Stomach (tissue), 8 donors: ENCODE measurements at regions not wholly inside any gene's neighbourhood (a gene's known extent, or its start where the extent isn't known, plus 50 kb on each side); places are given as distances from the start of the nearest gene placed in this dataset.

Source experiments
- DNase-seq, 2 donors: peaks; one replicate each; pipeline versions ENCODE4 v3.0.0 to v3.0.0-alpha.2; 2013 to 2019
- H3K27ac ChIP-seq, 5 donors: fragments of 200-600 bp in 4 of 5; sonication (generic) in 4 of 5; one replicate each; pipeline ENCODE4 v1.5.1; 2013 to 2019; ENCODE audit warnings: mild to moderate bottlenecking in 1 of 5, moderate library complexity in 1 of 5
- H3K27me3 ChIP-seq, 3 donors: fragments of 200-600 bp; sonication (generic); one replicate each; pipeline ENCODE4 v1.5.1; 2017 to 2019; ENCODE audit warnings: mixed run types in 1 of 3
- H3K36me3 ChIP-seq, 4 donors: fragments of 200-600 bp; sonication (generic); 1 replicate in 3 of 4; 2 replicates in 1 of 4; pipeline ENCODE4 v1.5.1; 2016 to 2019
- H3K4me1 ChIP-seq, 4 donors: fragments of 200-600 bp; sonication (generic); one replicate each; pipeline ENCODE4 v1.5.1; 2016 to 2019
- H3K4me3 ChIP-seq, 4 donors: fragments of 200-600 bp; sonication (generic) in 3 of 4; one replicate each; pipeline ENCODE4 v1.5.1; 2016 to 2019; ENCODE audit warnings: mild to moderate bottlenecking in 1 of 4
- H3K9me3 ChIP-seq, 4 donors: fragments of 200-600 bp; sonication (generic); one replicate each; pipeline ENCODE4 v1.5.1; 2016 to 2019
- EP300 ChIP-seq: sonication (generic); formaldehyde crosslinking; IDR thresholded peaks from one replicate; pipeline ENCODE4 v1.6.1; 2017; ENCODE audit warnings: antibody characterized with exemption
- POLR2A ChIP-seq, 4 donors: fragments of 450-650 bp; IDR thresholded peaks; one replicate each; pipeline ENCODE4 v1.6.1; 2016; ENCODE audit warnings: antibody characterized with exemption in 4 of 4, control low read depth in 2 of 4, mild to moderate bottlenecking in 1 of 4, moderate library complexity in 1 of 4
- POLR2AphosphoS5 ChIP-seq, 3 donors: sonication (generic); formaldehyde crosslinking; IDR thresholded peaks; one replicate each; pipeline ENCODE4 v1.6.1; 2016; ENCODE audit warnings: antibody characterized with exemption in 3 of 3
- WGBS, 5 donors: extraction: QIAGEN DNeasy Blood & Tissue Kit in 3 of 5; methylation state at CpG; one replicate each; pipeline versions ENCODE4 v1.1.5 to v1.1.7; 2013 to 2018; 5-methylcytosine and 5-hydroxymethylcytosine counted together
- intact Hi-C: fragments of 100-400 bp; cut with DNase I; formaldehyde crosslinking; loops from one replicate; pipeline ENCODE4 v1.15.1; 2023; ENCODE audit warnings: low total_unique reads
- TF ChIP-seq, protein P1 (sequence below), 7 experiments: fragments of 450-650 bp in 4 of 7; fragments of 200-600 bp in 3 of 7; sonication (generic) in 3 of 7; IDR thresholded peaks; one replicate each; pipeline ENCODE4 v1.5.1; 2016 to 2019; ENCODE audit warnings: antibody characterized with exemption in 7 of 7, control low read depth in 2 of 7, mild to moderate bottlenecking in 1 of 7
- donor health status: healthy with polysubstance abuse.
- donor health status: Bipolar disorder and iron deficiency.
- donor health status: healthy.

DNA sequence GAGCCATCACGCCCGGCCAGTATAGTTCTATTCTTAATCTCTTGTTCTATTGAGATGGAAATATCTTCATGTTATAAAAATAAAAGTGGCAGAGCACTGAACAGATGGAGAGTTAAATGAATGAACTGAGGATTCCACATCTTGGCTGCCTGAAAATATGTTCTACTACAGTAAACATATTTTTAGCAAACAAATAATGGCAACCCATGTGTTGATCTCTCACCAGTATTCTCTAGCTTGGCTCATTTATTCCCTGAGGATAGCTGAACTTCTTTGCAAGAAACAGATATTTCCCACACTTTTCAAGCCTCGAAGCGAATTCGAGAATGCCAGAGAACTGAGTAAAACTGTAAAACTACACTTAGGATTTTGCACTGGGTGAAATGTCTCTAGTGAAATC lies 58.9 kb downstream of the DIRAS3 start:
- peaks cover 0 to 11% (median 0%) of the 10 kb centered on the region in 4 donors for H3K9me3 ChIP-seq
- TF ChIP-seq, protein P1, sequence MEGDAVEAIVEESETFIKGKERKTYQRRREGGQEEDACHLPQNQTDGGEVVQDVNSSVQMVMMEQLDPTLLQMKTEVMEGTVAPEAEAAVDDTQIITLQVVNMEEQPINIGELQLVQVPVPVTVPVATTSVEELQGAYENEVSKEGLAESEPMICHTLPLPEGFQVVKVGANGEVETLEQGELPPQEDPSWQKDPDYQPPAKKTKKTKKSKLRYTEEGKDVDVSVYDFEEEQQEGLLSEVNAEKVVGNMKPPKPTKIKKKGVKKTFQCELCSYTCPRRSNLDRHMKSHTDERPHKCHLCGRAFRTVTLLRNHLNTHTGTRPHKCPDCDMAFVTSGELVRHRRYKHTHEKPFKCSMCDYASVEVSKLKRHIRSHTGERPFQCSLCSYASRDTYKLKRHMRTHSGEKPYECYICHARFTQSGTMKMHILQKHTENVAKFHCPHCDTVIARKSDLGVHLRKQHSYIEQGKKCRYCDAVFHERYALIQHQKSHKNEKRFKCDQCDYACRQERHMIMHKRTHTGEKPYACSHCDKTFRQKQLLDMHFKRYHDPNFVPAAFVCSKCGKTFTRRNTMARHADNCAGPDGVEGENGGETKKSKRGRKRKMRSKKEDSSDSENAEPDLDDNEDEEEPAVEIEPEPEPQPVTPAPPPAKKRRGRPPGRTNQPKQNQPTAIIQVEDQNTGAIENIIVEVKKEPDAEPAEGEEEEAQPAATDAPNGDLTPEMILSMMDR (IDR thresholded peaks at IDR 0.05) = no peak
- TF ChIP-seq POLR2AphosphoS5 (IDR thresholded peaks at IDR 0.05) (no peak), EP300 (no peak), POLR2A (IDR thresholded peaks at IDR 0.05) (no peak)
- H3K27me3 ChIP-seq = no peaks in the 10 kb centered on the region
- intact Hi-C loops = no loop called here
- no peak overlapping the region for H3K27ac ChIP-seq
- H3K4me1 ChIP-seq = no peaks in the 10 kb centered on the region
- 79 to 89% (median 86%) methylated on average over 5 of the region's 5 CpGs for WGBS, 5 donors
- H3K4me3 ChIP-seq = no peak overlapping the region
- H3K36me3 ChIP-seq = no peaks in the 10 kb centered on the region
- DNase-seq = no peak

DNA sequence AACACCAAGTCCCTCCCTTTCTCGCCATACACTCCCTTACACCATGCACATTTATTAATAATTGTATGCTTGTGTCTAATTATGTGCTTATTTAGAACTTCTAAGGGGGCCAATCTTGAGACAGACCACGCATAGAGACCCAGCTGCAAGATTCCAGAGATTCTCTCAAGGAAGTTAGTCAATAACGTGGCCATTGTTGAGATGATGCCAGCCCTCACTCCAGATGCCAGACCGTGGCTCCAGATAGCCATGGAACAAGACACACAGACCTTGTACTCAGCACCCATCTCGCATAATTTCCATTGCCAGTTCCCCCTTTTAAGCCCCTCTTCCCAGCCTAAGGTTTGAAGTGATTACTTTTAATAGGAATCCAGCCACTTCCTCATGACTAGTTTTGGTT lies 62.4 kb downstream of the DIRAS3 start:
- TF ChIP-seq, protein P1 (IDR thresholded peaks at IDR 0.05) = no peak
- TF ChIP-seq EP300 = no peak
- TF ChIP-seq POLR2A (IDR thresholded peaks at IDR 0.05) = no peak
- no peak for TF ChIP-seq POLR2AphosphoS5 (IDR thresholded peaks at IDR 0.05)
- H3K27ac ChIP-seq = no peak overlapping the region
- intact Hi-C loops = no loop called here
- H3K4me1 ChIP-seq = no peaks in the 10 kb centered on the region
- H3K27me3 ChIP-seq = no peaks in the 10 kb centered on the region
- WGBS, 5 donors = 71 to 84% (median 78%) methylated on average over 5 of the region's 5 CpGs
- no peak for DNase-seq
- H3K4me3 ChIP-seq = no peak overlapping the region
- no peaks in the 10 kb centered on the region for H3K36me3 ChIP-seq
- no peaks in the 10 kb centered on the region for H3K9me3 ChIP-seq

DNA sequence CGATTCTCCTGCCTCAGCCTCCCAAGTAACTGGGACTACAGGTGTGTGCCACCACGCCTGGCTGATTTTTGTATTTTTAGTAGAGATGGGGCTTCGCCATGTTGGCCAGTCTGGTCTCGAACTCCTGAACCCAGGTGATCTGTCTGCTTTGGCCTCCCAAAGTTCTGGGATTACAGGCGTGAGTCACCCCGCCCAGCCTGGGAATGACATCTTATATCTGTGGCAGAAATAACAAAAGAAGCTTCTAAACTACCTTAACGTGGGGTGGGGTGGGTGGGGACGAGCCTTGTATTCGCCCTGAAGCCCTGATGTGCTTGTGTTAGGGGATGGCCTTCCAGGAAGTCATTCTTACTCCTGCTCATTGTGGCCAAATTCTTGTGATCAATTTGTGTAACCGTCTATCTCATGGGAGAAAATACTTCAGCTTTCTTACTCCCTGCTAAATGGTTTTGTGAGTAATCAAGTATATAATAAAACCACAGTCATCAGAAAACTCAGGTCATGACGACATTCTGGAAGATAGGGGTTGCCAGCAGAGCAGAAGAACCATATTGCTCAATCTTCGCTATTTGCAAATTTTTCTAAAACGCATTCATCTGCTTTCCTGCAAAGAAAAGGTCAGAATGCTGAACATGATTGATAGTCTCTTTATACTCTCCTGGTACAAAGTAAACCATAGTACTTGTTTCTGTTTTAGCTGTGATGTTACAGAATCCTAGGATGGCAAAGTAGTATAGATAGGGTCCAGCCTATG lies 63.2 kb downstream of the DIRAS3 start:
- Histone ChIP-seq H3K27me3 (no peaks in the 10 kb centered on the region), H3K27ac (no peak overlapping the region), H3K4me3 (no peak overlapping the region), H3K36me3 (no peaks in the 10 kb centered on the region), H3K9me3 (no peaks in the 10 kb centered on the region), H3K4me1 (no peaks in the 10 kb centered on the region)
- DNase-seq = no peak
- intact Hi-C loops = no loop called here
- 77 to 81% (median 81%) methylated on average over 13 of the region's 13 CpGs for WGBS, 5 donors
- no peak for TF ChIP-seq POLR2AphosphoS5 (IDR thresholded peaks at IDR 0.05)
- TF ChIP-seq EP300 = no peak
- TF ChIP-seq POLR2A (IDR thresholded peaks at IDR 0.05) = no peak
- TF ChIP-seq, protein P1 (IDR thresholded peaks at IDR 0.05) = no peak

DNA sequence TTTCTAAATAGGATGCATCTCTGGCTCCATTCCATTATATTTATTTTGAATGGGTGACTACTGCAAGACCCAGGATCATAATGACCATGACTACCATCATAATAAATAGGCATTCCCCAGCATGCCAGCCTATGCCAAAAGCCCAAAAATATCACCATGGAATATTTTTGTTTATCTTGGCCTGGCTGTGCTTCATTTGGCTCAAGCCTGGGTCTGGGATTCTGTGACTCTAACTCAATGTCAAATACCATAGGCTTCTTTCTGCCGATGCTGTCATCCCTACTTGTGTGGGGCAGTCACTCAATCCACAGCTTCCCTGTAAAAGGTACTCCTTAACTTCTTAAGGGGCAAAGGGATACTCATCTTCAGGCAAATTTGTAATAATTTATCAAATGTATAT lies 66.6 kb downstream of the DIRAS3 start:
- no peak overlapping the region for H3K27ac ChIP-seq
- H3K4me3 ChIP-seq = no peak overlapping the region
- no peaks in the 10 kb centered on the region for H3K4me1 ChIP-seq
- H3K36me3 ChIP-seq = no peaks in the 10 kb centered on the region
- 73 to 89% (median 82%) methylated on average over 1 of the region's 1 CpG for WGBS, 5 donors
- no peaks in the 10 kb centered on the region for H3K9me3 ChIP-seq
- no peaks in the 10 kb centered on the region for H3K27me3 ChIP-seq
- intact Hi-C loops = no loop called here
- DNase-seq = no peak
- TF ChIP-seq POLR2AphosphoS5 (IDR thresholded peaks at IDR 0.05) (no peak), EP300 (no peak), POLR2A (IDR thresholded peaks at IDR 0.05) (no peak)
- TF ChIP-seq, protein P1 (IDR thresholded peaks at IDR 0.05) = no peak
